H1 (cell line): ENCODE measurements at regions not wholly inside any gene's neighbourhood (a gene's known extent, or its start where the extent isn't known, plus 50 kb on each side); places are given as distances from the start of the nearest gene placed in this dataset.

Experiments used
- CTCF ChIA-PET: fragments of 300-600 bp; sonication (Branson Sonifier 250); formaldehyde crosslinking; loops from one replicate; lab custom pipeline; 2021; ENCODE audit not compliant: partially characterized antibody; lab: Charles Lee
- POLR2A ChIA-PET: fragments of 300-600 bp; sonication (Branson Sonifier 250); formaldehyde crosslinking; loops from one replicate; lab custom pipeline; 2021; ENCODE audit warnings: inconsistent platforms; ENCODE audit not compliant: partially characterized antibody; lab: Charles Lee
- DNase-seq, 2 experiments: peaks; one replicate each; pipeline versions ENCODE4 v3.0.0 to v3.0.0-alpha.2; 2010 to 2022; ENCODE audit warnings: low spot score in 2 of 2, low read depth in 1 of 2, mixed read lengths in 1 of 2
- FAIRE-seq: peaks from 2 replicates; lab custom pipeline; 2011; peaks lifted over from hg19 to GRCh38; lab: Jason Lieb, UNC
- H2AFZ ChIP-seq: 2 replicates; pipeline ENCODE4 v1.8.1; 2012; ENCODE audit warnings: low read length, inconsistent platforms
- H2AK5ac ChIP-seq: 2 replicates; pipeline ENCODE4 v1.6.1; 2013; ENCODE audit warnings: low read depth, low read length
- H2BK120ac ChIP-seq: replicated peaks from 2 replicates; pipeline ENCODE3; 2013; ENCODE audit warnings: low read depth, low read length, inconsistent platforms
- H2BK12ac ChIP-seq: 2 replicates; pipeline ENCODE4 v1.6.1; 2013; ENCODE audit warnings: low read depth, low read length
- H2BK15ac ChIP-seq: 2 replicates; pipeline ENCODE4 v1.6.1; 2013; ENCODE audit warnings: low read length
- H2BK20ac ChIP-seq: 2 replicates; pipeline ENCODE4 v1.6.1; 2013; ENCODE audit warnings: low read length
- H2BK5ac ChIP-seq: 2 replicates; pipeline ENCODE4 v1.6.1; 2013; ENCODE audit warnings: low read depth, low read length
- H3K14ac ChIP-seq: 2 replicates; pipeline ENCODE4 v1.6.1; 2013; ENCODE audit warnings: inconsistent platforms; ENCODE audit not compliant: insufficient read length
- H3K18ac ChIP-seq: 2 replicates; pipeline ENCODE4 v1.6.1; 2013; ENCODE audit warnings: low read length; ENCODE audit errors: extremely low read depth
- H3K23ac ChIP-seq: 2 replicates; pipeline ENCODE4 v1.6.1; 2013; ENCODE audit warnings: inconsistent platforms; ENCODE audit not compliant: insufficient read length
- H3K23me2 ChIP-seq: 2 replicates; pipeline ENCODE4 v1.6.1; 2013; ENCODE audit warnings: low read depth, low read length
- H3K27ac ChIP-seq: 2 replicates; pipeline ENCODE4 v1.6.1; 2011; ENCODE audit warnings: low read depth, low read length, inconsistent platforms
- H3K27me3 ChIP-seq, 4 experiments: replicated peaks in 1 of 4; 1 replicate in 1 of 4; 2 replicates in 3 of 4; pipeline versions ENCODE4 v1.6.1 to v1.8.1; 2011 to 2013; ENCODE audit warnings: low read length in 3 of 4, mild to moderate bottlenecking in 3 of 4, inconsistent platforms in 2 of 4, mixed read lengths in 2 of 4, moderate library complexity in 1 of 4; ENCODE audit not compliant: control insufficient read depth in 3 of 4, insufficient read depth in 3 of 4; ENCODE audit errors: extremely low read depth in 1 of 4
- H3K36me3 ChIP-seq, 4 experiments: 2 replicates each; pipeline versions ENCODE4 v1.6.1 to v1.8.1; 2011 to 2013; ENCODE audit warnings: mild to moderate bottlenecking in 4 of 4, low read length in 3 of 4, moderate library complexity in 2 of 4, control low read depth in 1 of 4, inconsistent platforms in 1 of 4; ENCODE audit not compliant: insufficient read depth in 4 of 4, control insufficient read depth in 2 of 4
- H3K4ac ChIP-seq: replicated peaks from 2 replicates; pipeline ENCODE3; 2013; ENCODE audit warnings: low read length, low read depth, mixed read lengths, inconsistent platforms; ENCODE audit not compliant: insufficient read length
- H3K4me1 ChIP-seq, 4 experiments: replicated peaks in 1 of 4; 1 replicate in 1 of 4; 2 replicates in 3 of 4; pipeline versions ENCODE4 v1.6.1 to v1.8.1; 2011 to 2013; ENCODE audit warnings: low read length in 3 of 4, inconsistent platforms in 2 of 4, mixed read lengths in 1 of 4; ENCODE audit not compliant: insufficient read depth in 4 of 4, control insufficient read depth in 3 of 4
- H3K4me2 ChIP-seq, 2 experiments: 2 replicates each; pipeline versions ENCODE4 v1.6.1 to v1.8.1; 2011 to 2013; ENCODE audit warnings: low read depth in 2 of 2, low read length in 2 of 2, control low read depth in 1 of 2, inconsistent platforms in 1 of 2, mild to moderate bottlenecking in 1 of 2; ENCODE audit not compliant: insufficient read depth in 1 of 2
- H3K4me3 ChIP-seq, 4 experiments: fragments of 200-600, 300-600 bp in 1 of 4; sonication (generic), shearing (Covaris generic), sonication (Bioruptor Twin) in 1 of 4; 2 replicates each; pipeline versions ENCODE4 v1.5.1 to v1.8.1; 2011 to 2016; ENCODE audit warnings: low read length in 4 of 4, low read depth in 3 of 4, control low read depth in 2 of 4, inconsistent platforms in 2 of 4, mild to moderate bottlenecking in 2 of 4, mixed read lengths in 1 of 4, moderate library complexity in 1 of 4; ENCODE audit not compliant: insufficient read depth in 2 of 4; ENCODE audit errors: extremely low read depth in 1 of 4
- H3K56ac ChIP-seq: replicated peaks from 2 replicates; pipeline ENCODE3; 2013; ENCODE audit warnings: low read depth, mild to moderate bottlenecking, mixed read lengths, low read length, inconsistent platforms; ENCODE audit not compliant: insufficient read length
- H3K79me1 ChIP-seq: 2 replicates; pipeline ENCODE4 v1.6.1; 2013; ENCODE audit warnings: low read depth, low read length, control low read depth
- H3K79me2 ChIP-seq, 2 experiments: 2 replicates each; pipeline versions ENCODE4 v1.6.1 to v1.8.1; 2012 to 2013; ENCODE audit warnings: low read length in 2 of 2, mild to moderate bottlenecking in 2 of 2, inconsistent platforms in 1 of 2; ENCODE audit not compliant: insufficient read depth in 2 of 2, control insufficient read depth in 1 of 2
- H3K9ac ChIP-seq, 4 experiments: replicated peaks in 1 of 4; 1 replicate in 1 of 4; 2 replicates in 3 of 4; pipeline versions ENCODE4 v1.6.1 to v1.8.1; 2011 to 2013; ENCODE audit warnings: low read depth in 3 of 4, low read length in 3 of 4, control low read depth in 2 of 4, mild to moderate bottlenecking in 2 of 4, moderate library complexity in 2 of 4, inconsistent platforms in 1 of 4; ENCODE audit errors: extremely low read depth in 1 of 4
- H3K9me3 ChIP-seq, 2 experiments: 2 replicates each; pipeline versions ENCODE4 v1.6.1 to v1.8.1; 2012 to 2013; ENCODE audit warnings: mild to moderate bottlenecking in 2 of 2, moderate library complexity in 2 of 2, control low read depth in 1 of 2, inconsistent platforms in 1 of 2, low read depth in 1 of 2, low read length in 1 of 2, mixed read lengths in 1 of 2; ENCODE audit not compliant: insufficient read depth in 2 of 2
- H4K20me1 ChIP-seq, 2 experiments: replicated peaks in 1 of 2; 2 replicates each; pipeline versions ENCODE3 to v1.8.1; 2011 to 2013; ENCODE audit warnings: inconsistent platforms in 2 of 2, low read length in 2 of 2, mild to moderate bottlenecking in 1 of 2; ENCODE audit not compliant: insufficient read depth in 2 of 2, control insufficient read depth in 1 of 2
- H4K5ac ChIP-seq: 2 replicates; pipeline ENCODE4 v1.6.1; 2013; ENCODE audit warnings: low read length, low read depth, mixed read lengths, inconsistent platforms; ENCODE audit not compliant: insufficient read length
- H4K8ac ChIP-seq: 2 replicates; pipeline ENCODE4 v1.8.0; 2013; ENCODE audit warnings: mild to moderate bottlenecking, moderate library complexity, low read length, inconsistent platforms; ENCODE audit not compliant: insufficient read depth; ENCODE audit errors: extremely low read depth
- H4K91ac ChIP-seq: replicated peaks from 2 replicates; pipeline ENCODE3; 2013; ENCODE audit warnings: low read length, mixed read lengths, inconsistent platforms; ENCODE audit not compliant: insufficient read length
- BCL11A ChIP-seq, 2 experiments: IDR thresholded peaks; one replicate each; pipeline ENCODE4 v1.6.1; 2011; ENCODE audit warnings: low read depth in 2 of 2, low read length in 2 of 2, mild to moderate bottlenecking in 2 of 2
- CBX8 ChIP-seq: fragments of 300-800, 300-1000 bp; sonication (generic); IDR thresholded peaks from 2 replicates; pipeline ENCODE4 v1.7.1; 2016; ENCODE audit warnings: low read depth, low read length, borderline replicate concordance
- CHD2 ChIP-seq: IDR thresholded peaks from 2 replicates; pipeline ENCODE4 v1.6.1; 2012; ENCODE audit warnings: low read length, improper control_type of control experiment
- CREB1 ChIP-seq: IDR thresholded peaks from 2 replicates; pipeline ENCODE4 v1.6.1; 2012; ENCODE audit warnings: inconsistent platforms
- HDAC6 ChIP-seq: IDR thresholded peaks from one replicate; pipeline ENCODE4 v1.7.1; 2012; ENCODE audit warnings: low read depth, mild to moderate bottlenecking, inconsistent platforms, low read length, moderate library complexity
- JUND ChIP-seq: IDR thresholded peaks from 2 replicates; pipeline ENCODE4 v1.6.1; 2011; ENCODE audit warnings: mild to moderate bottlenecking, improper control_type of control experiment, low read length
- RBBP5 ChIP-seq: IDR thresholded peaks from 2 replicates; pipeline ENCODE4 v1.7.1; 2012; ENCODE audit warnings: low read depth, mild to moderate bottlenecking, inconsistent platforms, low read length, moderate library complexity, borderline replicate concordance
- RXRA ChIP-seq: IDR thresholded peaks from 2 replicates; pipeline ENCODE4 v1.6.1; 2011; ENCODE audit warnings: low read depth, mild to moderate bottlenecking, low read length, moderate library complexity; ENCODE audit not compliant: insufficient read depth
- ZNF274 ChIP-seq: IDR thresholded peaks from 2 replicates; pipeline ENCODE4 v1.7.0; 2012; ENCODE audit warnings: low read length, borderline replicate concordance; ENCODE audit errors: extremely low read depth
- WGBS, 2 experiments: shearing (Covaris generic) in 1 of 2; methylation state at CpG; one replicate each; pipeline versions ENCODE4 v1.1.6 to v1.1.7; 2013 to 2015; ENCODE audit warnings: low lambda C conversion rate in 2 of 2, mixed read lengths in 2 of 2, inconsistent platforms in 1 of 2, low coverage in 1 of 2, missing lambda C conversion rate in 1 of 2; ENCODE audit not compliant: insufficient replicate concordance in 2 of 2, insufficient coverage in 1 of 2, insufficient read length in 1 of 2; ENCODE audit errors: extremely low coverage in 1 of 2, missing lambda C conversion rate in 1 of 2; 5-methylcytosine and 5-hydroxymethylcytosine counted together
- TF ChIP-seq, protein P1 (sequence below): IDR thresholded peaks from 2 replicates; pipeline ENCODE4 v1.6.1; 2011; ENCODE audit warnings: low read depth, mild to moderate bottlenecking, low read length; ENCODE audit not compliant: insufficient read depth

DNA sequence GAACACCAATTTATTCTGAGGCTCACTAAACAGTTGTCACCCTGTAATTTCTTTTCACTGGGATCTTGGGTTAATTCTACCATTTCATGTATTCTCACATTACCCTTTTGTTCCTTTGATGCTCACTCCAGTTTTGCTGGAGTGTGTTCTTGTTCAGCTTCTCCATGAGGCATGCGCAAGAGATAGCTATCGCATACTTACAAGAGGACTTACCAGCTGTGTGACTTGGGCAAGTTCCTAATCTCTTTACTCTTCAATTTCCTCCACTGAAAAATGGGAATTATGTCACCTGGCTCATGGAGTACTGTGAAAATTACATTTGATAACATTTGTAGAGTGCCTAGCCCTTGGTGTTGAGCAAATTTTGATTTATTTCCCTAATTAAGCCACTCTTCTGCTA lies 56.5 kb upstream of the JDP2 start:
- Histone ChIP-seq H3K9ac (no peak overlapping the region), H2BK15ac (no peak overlapping the region), H3K4me3 (no peak overlapping the region), H3K4me1 (no peaks in the 10 kb centered on the region), H2AK5ac (no peak overlapping the region), H4K20me1 (no peaks in the 10 kb centered on the region), H3K18ac (no peak overlapping the region), H3K56ac (no peak overlapping the region), H3K36me3 (no peaks in the 10 kb centered on the region), H3K4ac (no peak overlapping the region), H4K5ac (no peak overlapping the region), H3K27ac (no peak overlapping the region), H2BK20ac (no peak overlapping the region), H3K9me3 (no peaks in the 10 kb centered on the region), H3K4me2 (no peak overlapping the region), H2BK5ac (no peak overlapping the region), H3K14ac (no peak overlapping the region), H3K27me3 (no peaks in the 10 kb centered on the region), H3K79me1 (no peaks in the 10 kb centered on the region), H3K23me2 (peaks cover 3% of the 10 kb centered on the region; the same call in 1 of the 2 replicates), H4K8ac (no peak overlapping the region), H2BK12ac (no peak overlapping the region), H2AFZ (no peak overlapping the region), H4K91ac (no peak overlapping the region), H2BK120ac (no peak overlapping the region), H3K79me2 (no peaks in the 10 kb centered on the region), H3K23ac (no peak overlapping the region)
- WGBS, 2 experiments: 100% methylated on average over 2 of the region's 2 CpGs; no CpG with 5 or more reads in 1 of the 2 experiments
- ChIA-PET POLR2A (no interaction called here), CTCF (interaction anchor here (2.1 kb wide), 1 partner anchor 67 kb away, joined by 4 read pairs; no protein-coding TSS in a partner anchor)
- FAIRE-seq (no peak), DNase-seq (no peak)
- TF ChIP-seq RXRA: no peak
- TF ChIP-seq BCL11A (IDR thresholded peaks at IDR 0.05; ENCODE audit: low read depth in 2 of 2, low read length in 2 of 2): no peak
- TF ChIP-seq, protein P1, sequence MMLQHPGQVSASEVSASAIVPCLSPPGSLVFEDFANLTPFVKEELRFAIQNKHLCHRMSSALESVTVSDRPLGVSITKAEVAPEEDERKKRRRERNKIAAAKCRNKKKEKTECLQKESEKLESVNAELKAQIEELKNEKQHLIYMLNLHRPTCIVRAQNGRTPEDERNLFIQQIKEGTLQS: no peak
- no peak for TF ChIP-seq HDAC6
- TF ChIP-seq RBBP5: no peak
- TF ChIP-seq CBX8: no peak
- no peak for TF ChIP-seq CHD2
- no peak for TF ChIP-seq JUND
- TF ChIP-seq CREB1: no peak
- TF ChIP-seq ZNF274: no peak
